ENCODE measurements at regions not wholly inside any gene's neighbourhood (a gene's known extent, or its start where the extent isn't known, plus 50 kb on each side); places are given as distances from the start of the nearest gene placed in this dataset.

GRCh38 chr6:144782634-144783033 is 497.5 kb downstream of the UTRN start:
- no peak for TF ChIP-seq ZNF18 (CRISPR knock-in tag; IDR thresholded peaks at IDR 0.05; ENCODE audit: insufficient replicate concordance)
- no peak for TF ChIP-seq SETDB1 (CRISPR knock-in tag; IDR thresholded peaks at IDR 0.05; ENCODE audit: borderline replicate concordance)
- TF ChIP-seq ZMYM4 (CRISPR knock-in tag; IDR thresholded peaks at IDR 0.05), result no peak
- no peak for TF ChIP-seq GABPB1 (CRISPR knock-in tag; IDR thresholded peaks at IDR 0.05)
- TF ChIP-seq ATF5 (CRISPR knock-in tag; IDR thresholded peaks at IDR 0.05; ENCODE audit: low read depth), result no peak
- TF ChIP-seq NKX3-1 (CRISPR knock-in tag; IDR thresholded peaks at IDR 0.05), result no peak
- no peak for TF ChIP-seq HES4 (CRISPR knock-in tag; IDR thresholded peaks at IDR 0.05; ENCODE audit: borderline replicate concordance)
- TF ChIP-seq EED (CRISPR knock-in tag; IDR thresholded peaks at IDR 0.05), result no peak
- no peak for TF ChIP-seq ZNF576 (CRISPR knock-in tag; IDR thresholded peaks at IDR 0.05)
- TF ChIP-seq SAP130 (CRISPR knock-in tag; IDR thresholded peaks at IDR 0.05; ENCODE audit: low read depth), result no peak
- TF ChIP-seq HNF4A (CRISPR knock-in tag; IDR thresholded peaks at IDR 0.05), result no peak
- no peak for TF ChIP-seq JUND (CRISPR knock-in tag; IDR thresholded peaks at IDR 0.05)
- no peak for TF ChIP-seq ETS1 (CRISPR knock-in tag; IDR thresholded peaks at IDR 0.05)
- no peak for TF ChIP-seq ZNF567 (CRISPR knock-in tag; IDR thresholded peaks at IDR 0.05; ENCODE audit: borderline replicate concordance)
- TF ChIP-seq ISX (CRISPR knock-in tag; conservative IDR thresholded peaks at IDR 0.05), result no peak
- no peak for TF ChIP-seq ZNF891 (CRISPR knock-in tag; IDR thresholded peaks at IDR 0.05)
- TF ChIP-seq ATF6 (CRISPR knock-in tag; conservative IDR thresholded peaks at IDR 0.05), result no peak
- peaks cover 5% of the 10 kb centered on the region for H3K4me1 ChIP-seq (ENCODE audit: insufficient read depth, low read length)
- CTCF ChIA-PET (ENCODE audit: low intra/inter-chr PET ratio, low total read pairs), result no interaction called here
- H2AFZ ChIP-seq (ENCODE audit: low read length), result no peak overlapping the region
- H3K27me3 ChIP-seq (ENCODE audit: control insufficient read depth in 1 of 2, insufficient read depth in 2 of 2, low read length in 2 of 2), result no peaks in the 10 kb centered on the region
- peaks cover 12 to 35% of the 10 kb centered on the region in 2 experiments; a peak in 4 of 5 replicates for H3K36me3 ChIP-seq (replicated peaks in 1 of 2; ENCODE audit: control insufficient read depth in 1 of 2, insufficient read depth in 2 of 2, low read length in 2 of 2)
- BruUV-seq (replicated peaks), result no TSS peak
- no peak overlapping the region for H3K4me2 ChIP-seq (ENCODE audit: low read depth, low read length)
- no peak for FAIRE-seq
- WGBS (ENCODE audit: low lambda C conversion rate), result 96% methylated on average over 6 of the region's 6 CpGs
- H4K20me1 ChIP-seq (ENCODE audit: insufficient read depth, low read length), result no peaks in the 10 kb centered on the region
- in situ Hi-C loops (cut with HindIII; ENCODE audit: extremely low pct_ligation_motif_present, low pct_unique_long_range_greater_than_20kb), result no loop called here
- POLR2A ChIA-PET, result no interaction called here
- H3K4me3 ChIP-seq (replicated peaks in 1 of 3; ENCODE audit: insufficient read depth in 1 of 3, low read depth in 2 of 3, low read length in 3 of 3), result no peak overlapping the region
- H3K79me2 ChIP-seq (ENCODE audit: insufficient read depth, low read length), result no peaks in the 10 kb centered on the region
- H3K9ac ChIP-seq (ENCODE audit: insufficient read depth, low read depth, low read length), result no peak overlapping the region
- no peak for DNase-seq (ENCODE audit: low spot score)
- H3K9me3 ChIP-seq (ENCODE audit: low read length), result no peaks in the 10 kb centered on the region
- no peak overlapping the region for H3K27ac ChIP-seq (ENCODE audit: extremely low read length, insufficient read depth, low read length)
- no peak for ATAC-seq
- intact Hi-C loops (cut with micrococcal nuclease; ENCODE audit: unreplicated experiment), result no loop called here

All from HepG2 (cell line).